ENCODE measurements at regions not wholly inside any gene's neighbourhood (a gene's known extent, or its start where the extent isn't known, plus 50 kb on each side); places are given as distances from the start of the nearest gene placed in this dataset.
"Not testable (repeated sequence)": the region's sequence is repeated elsewhere in the genome, so short reads cannot be mapped to it uniquely, and the experiment has no call there.

- 38 to 74% methylated on average over 2 of the region's 2 CpGs for WGBS, 2 donors (ENCODE audit: low coverage in 1 of 2)
- intact Hi-C loops (cut with DNase I; ENCODE audit: low total_unique reads), result no loop called here
- H3K27ac ChIP-seq, result no peak overlapping the region
- H3K36me3 ChIP-seq, result no peaks in the 10 kb centered on the region
- TF ChIP-seq POLR2A (IDR thresholded peaks at IDR 0.05), result no peak
- no peak for TF ChIP-seq CTCF (IDR thresholded peaks at IDR 0.05)
- TF ChIP-seq EP300 (IDR thresholded peaks at IDR 0.05; ENCODE audit: low read depth), result no peak
- no peaks in the 10 kb centered on the region for H3K4me1 ChIP-seq
- no peak for DNase-seq
- H3K27me3 ChIP-seq, result no peaks in the 10 kb centered on the region
- H3K9me3 ChIP-seq, result no peaks in the 10 kb centered on the region
- H3K4me3 ChIP-seq, result no peak overlapping the region
- in situ Hi-C loops (cut with MboI; ENCODE audit: low pct_ligation_motif_present in 1 of 4, low pct_unique_long_range_greater_than_20kb in 1 of 4, low sequenced_read_pairs in 3 of 4), result no loop called here
Observed at GRCh38 chr15:93758824-93759223, 472.5 kb upstream of the MCTP2 start.

GRCh38 chr15:93748710-93749109 is 482.7 kb upstream of the MCTP2 start:
- in situ Hi-C loops (cut with MboI; ENCODE audit: low pct_ligation_motif_present in 1 of 4, low pct_unique_long_range_greater_than_20kb in 1 of 4, low sequenced_read_pairs in 3 of 4) (no loop called here), intact Hi-C loops (cut with DNase I; ENCODE audit: low total_unique reads) (no loop called here)
- no peak for DNase-seq
- Histone ChIP-seq H3K4me3 (no peak overlapping the region), H3K27me3 (no peaks in the 10 kb centered on the region), H3K4me1 (no peaks in the 10 kb centered on the region), H3K27ac (no peak overlapping the region), H3K9me3 (no peaks in the 10 kb centered on the region), H3K36me3 (no peaks in the 10 kb centered on the region)
- no peak for TF ChIP-seq POLR2A (IDR thresholded peaks at IDR 0.05)
- no peak for TF ChIP-seq EP300 (IDR thresholded peaks at IDR 0.05; ENCODE audit: low read depth)

GRCh38 chr15:93734976-93735375 is 496.4 kb upstream of the MCTP2 start:
- H3K27ac ChIP-seq; H3K27me3 ChIP-seq; DNase-seq; H3K4me1 ChIP-seq; H3K9me3 ChIP-seq; H3K4me3 ChIP-seq; in situ Hi-C loops (cut with MboI; ENCODE audit: low pct_ligation_motif_present in 1 of 4, low pct_unique_long_range_greater_than_20kb in 1 of 4, low sequenced_read_pairs in 3 of 4); H3K36me3 ChIP-seq: not testable (repeated sequence)
- 90 to 91% methylated on average over 2 to 8 of the region's 8 CpGs for WGBS, 2 donors (ENCODE audit: low coverage in 1 of 2)
- intact Hi-C loops (cut with DNase I; ENCODE audit: low total_unique reads), result loop anchor here (1.0 kb wide), 1 partner anchor 14 kb away; no protein-coding TSS in a partner anchor

- Histone ChIP-seq H3K4me3 (no peak overlapping the region), H3K4me1 (no peaks in the 10 kb centered on the region), H3K9me3 (no peaks in the 10 kb centered on the region), H3K27me3 (no peaks in the 10 kb centered on the region), H3K27ac (no peak overlapping the region), H3K36me3 (no peaks in the 10 kb centered on the region)
- intact Hi-C loops (cut with DNase I; ENCODE audit: low total_unique reads), result no loop called here
- TF ChIP-seq EP300 (IDR thresholded peaks at IDR 0.05; ENCODE audit: low read depth), result no peak
- no peak for TF ChIP-seq POLR2A (IDR thresholded peaks at IDR 0.05)
- no peak for TF ChIP-seq POLR2AphosphoS5 (IDR thresholded peaks at IDR 0.05)
- no peak for TF ChIP-seq CTCF (IDR thresholded peaks at IDR 0.05)
- DNase-seq, result no peak
- WGBS, 2 donors (ENCODE audit: low coverage in 1 of 2), result 67 to 77% methylated on average over 1 to 11 of the region's 11 CpGs
- in situ Hi-C loops (cut with MboI; ENCODE audit: low pct_ligation_motif_present in 1 of 4, low pct_unique_long_range_greater_than_20kb in 1 of 4, low sequenced_read_pairs in 3 of 4), result no loop called here
Observed at GRCh38 chr15:93730724-93731123, 500.6 kb upstream of the MCTP2 start.

- Histone ChIP-seq H3K36me3 (no peaks in the 10 kb centered on the region), H3K9me3 (no peaks in the 10 kb centered on the region), H3K27ac (no peak overlapping the region), H3K4me3 (no peak overlapping the region), H3K4me1 (no peaks in the 10 kb centered on the region), H3K27me3 (no peaks in the 10 kb centered on the region)
- in situ Hi-C loops (cut with MboI; ENCODE audit: low pct_ligation_motif_present in 1 of 4, low pct_unique_long_range_greater_than_20kb in 1 of 4, low sequenced_read_pairs in 3 of 4), result no loop called here
- DNase-seq, result no peak
- intact Hi-C loops (cut with DNase I; ENCODE audit: low total_unique reads), result no loop called here
- TF ChIP-seq POLR2A (IDR thresholded peaks at IDR 0.05) (no peak), CTCF (IDR thresholded peaks at IDR 0.05) (no peak), POLR2AphosphoS5 (IDR thresholded peaks at IDR 0.05) (no peak), EP300 (IDR thresholded peaks at IDR 0.05; ENCODE audit: low read depth) (no peak)
Observed at GRCh38 chr15:93722165-93722564, 509.2 kb upstream of the MCTP2 start.
